Lower leg skin (tissue), 4 donors: ENCODE measurements at regions not wholly inside any gene's neighbourhood (a gene's known extent, or its start where the extent isn't known, plus 50 kb on each side); places are given as distances from the start of the nearest gene placed in this dataset.

Experiments used
- DNase-seq, 2 donors: peaks; one replicate each; pipeline ENCODE4 v3.0.0-alpha.2; 2019; ENCODE audit warnings: low spot score in 2 of 2
- H3K4me3 ChIP-seq: fragments of 200-600 bp; sonication (generic); 2 replicates; pipeline ENCODE4 v1.5.1; 2017; ENCODE audit warnings: mild to moderate bottlenecking, low read depth; ENCODE audit not compliant: poor library complexity, severe bottlenecking
- POLR2A ChIP-seq, 2 donors: fragments of 450-650 bp; IDR thresholded peaks; one replicate each; pipeline ENCODE4 v1.6.1; 2016 to 2017; ENCODE audit warnings: antibody characterized with exemption in 2 of 2, mild to moderate bottlenecking in 1 of 2, moderate library complexity in 1 of 2
- WGBS, 2 donors: methylation state at CpG; one replicate each; pipeline ENCODE4 v1.1.5; 2018; 5-methylcytosine and 5-hydroxymethylcytosine counted together
- intact Hi-C: fragments of 100-400 bp; cut with DNase I; formaldehyde crosslinking; loops from one replicate; pipeline ENCODE4 v1.15.0; 2023; ENCODE audit warnings: low total_unique reads
- TF ChIP-seq, protein P1 (sequence below), 3 donors: fragments of 450-650 bp; IDR thresholded peaks; one replicate each; pipeline ENCODE4 v1.5.1; 2016; ENCODE audit warnings: antibody characterized with exemption in 3 of 3, mild to moderate bottlenecking in 3 of 3, moderate library complexity in 2 of 3

- intact Hi-C loops = no loop called here
- H3K4me3 ChIP-seq = no peak overlapping the region
- TF ChIP-seq, protein P1, sequence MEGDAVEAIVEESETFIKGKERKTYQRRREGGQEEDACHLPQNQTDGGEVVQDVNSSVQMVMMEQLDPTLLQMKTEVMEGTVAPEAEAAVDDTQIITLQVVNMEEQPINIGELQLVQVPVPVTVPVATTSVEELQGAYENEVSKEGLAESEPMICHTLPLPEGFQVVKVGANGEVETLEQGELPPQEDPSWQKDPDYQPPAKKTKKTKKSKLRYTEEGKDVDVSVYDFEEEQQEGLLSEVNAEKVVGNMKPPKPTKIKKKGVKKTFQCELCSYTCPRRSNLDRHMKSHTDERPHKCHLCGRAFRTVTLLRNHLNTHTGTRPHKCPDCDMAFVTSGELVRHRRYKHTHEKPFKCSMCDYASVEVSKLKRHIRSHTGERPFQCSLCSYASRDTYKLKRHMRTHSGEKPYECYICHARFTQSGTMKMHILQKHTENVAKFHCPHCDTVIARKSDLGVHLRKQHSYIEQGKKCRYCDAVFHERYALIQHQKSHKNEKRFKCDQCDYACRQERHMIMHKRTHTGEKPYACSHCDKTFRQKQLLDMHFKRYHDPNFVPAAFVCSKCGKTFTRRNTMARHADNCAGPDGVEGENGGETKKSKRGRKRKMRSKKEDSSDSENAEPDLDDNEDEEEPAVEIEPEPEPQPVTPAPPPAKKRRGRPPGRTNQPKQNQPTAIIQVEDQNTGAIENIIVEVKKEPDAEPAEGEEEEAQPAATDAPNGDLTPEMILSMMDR (IDR thresholded peaks at IDR 0.05) = no peak
- TF ChIP-seq POLR2A (IDR thresholded peaks at IDR 0.05) = no peak
- 65 to 69% methylated on average over 3 of the region's 3 CpGs for WGBS, 2 donors
- no peak for DNase-seq
These were observed 132.0 kb upstream of the WWC1 start for GRCh38 chr5:168159425-168159824.

DNA sequence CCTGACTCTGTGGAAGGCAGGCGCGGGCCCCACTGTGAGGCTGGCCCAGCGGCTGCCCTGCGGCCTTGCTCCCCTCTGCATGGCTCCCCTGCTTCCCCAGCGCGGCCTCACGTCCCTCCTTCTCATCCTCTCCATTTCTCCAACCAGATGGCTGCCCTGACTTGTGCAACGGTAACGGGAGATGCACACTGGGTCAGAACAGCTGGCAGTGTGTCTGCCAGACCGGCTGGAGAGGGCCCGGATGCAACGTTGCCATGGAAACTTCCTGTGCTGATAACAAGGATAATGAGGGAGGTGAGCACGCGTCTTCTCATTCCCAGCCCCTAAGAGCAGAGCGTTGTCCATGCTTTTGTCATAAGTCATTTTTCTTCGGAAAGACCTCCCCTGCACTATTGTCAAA lies 129.0 kb upstream of the WWC1 start:
- 75 to 78% methylated on average over 16 of the region's 16 CpGs for WGBS, 2 donors
- intact Hi-C loops = no loop called here
- TF ChIP-seq POLR2A (IDR thresholded peaks at IDR 0.05) = no peak
- TF ChIP-seq, protein P1 (IDR thresholded peaks at IDR 0.05) = no peak
- H3K4me3 ChIP-seq = no peak overlapping the region
- DNase-seq = no peak

GRCh38 chr5:168163966-168164365 lies 127.5 kb upstream of the WWC1 start:
- DNase-seq = no peak
- 84 to 86% methylated on average over 3 of the region's 3 CpGs for WGBS, 2 donors

DNA sequence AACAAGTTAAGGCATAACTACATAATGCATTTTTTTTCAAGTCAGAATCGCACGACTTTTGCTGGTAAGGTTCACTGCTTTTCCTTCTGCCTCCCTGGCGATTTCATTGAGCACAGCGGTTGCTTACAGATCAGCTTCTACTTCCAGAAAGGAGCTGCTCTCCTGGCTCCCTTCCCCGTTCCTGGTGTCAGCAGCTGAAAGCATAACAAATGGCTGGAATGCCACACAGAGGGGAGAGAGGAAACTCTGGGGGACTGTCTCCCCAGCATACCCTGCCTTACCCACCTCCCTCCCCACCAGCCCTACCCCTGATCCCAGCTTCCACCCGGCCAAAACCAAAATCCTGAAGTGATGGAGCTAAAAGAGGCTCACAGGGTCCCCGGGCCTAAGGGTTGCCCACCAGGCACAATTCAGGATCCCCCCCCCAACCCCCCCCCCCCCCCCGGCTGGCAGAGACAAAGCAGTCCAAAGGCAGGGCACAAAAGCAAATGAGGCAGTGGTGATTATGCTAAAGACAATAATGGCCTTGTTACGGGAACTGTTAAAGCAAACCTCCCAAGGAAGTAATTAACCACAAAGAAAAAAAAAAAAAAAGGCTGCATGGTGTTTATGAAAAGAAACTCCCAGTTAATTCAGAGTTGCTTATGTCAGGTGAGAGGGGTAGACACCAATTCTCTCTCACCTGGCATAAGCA lies 126.1 kb upstream of the WWC1 start:
- no peak for DNase-seq
- intact Hi-C loops = no loop called here
- 32 to 38% methylated on average over 8 to 9 of the region's 9 CpGs for WGBS, 2 donors
- no peak for TF ChIP-seq POLR2A (IDR thresholded peaks at IDR 0.05)
- TF ChIP-seq, protein P1 (IDR thresholded peaks at IDR 0.05) = no peak
- H3K4me3 ChIP-seq = no peak overlapping the region

More at GRCh38 chr5:168163966-168164365, 127.5 kb upstream of the WWC1 start:
- H3K4me3 ChIP-seq = no peak overlapping the region
- intact Hi-C loops = no loop called here
- TF ChIP-seq, protein P1 (IDR thresholded peaks at IDR 0.05) = no peak
- TF ChIP-seq POLR2A (IDR thresholded peaks at IDR 0.05) = no peak

GRCh38 chr5:168165977-168166376 lies 125.5 kb upstream of the WWC1 start:
- no peak overlapping the region for H3K4me3 ChIP-seq
- TF ChIP-seq POLR2A (IDR thresholded peaks at IDR 0.05) = no peak
- TF ChIP-seq, protein P1 (IDR thresholded peaks at IDR 0.05) = no peak
- intact Hi-C loops = no loop called here
- WGBS, 2 donors = 41 to 55% methylated on average over 5 of the region's 5 CpGs
- DNase-seq = no peak

DNA sequence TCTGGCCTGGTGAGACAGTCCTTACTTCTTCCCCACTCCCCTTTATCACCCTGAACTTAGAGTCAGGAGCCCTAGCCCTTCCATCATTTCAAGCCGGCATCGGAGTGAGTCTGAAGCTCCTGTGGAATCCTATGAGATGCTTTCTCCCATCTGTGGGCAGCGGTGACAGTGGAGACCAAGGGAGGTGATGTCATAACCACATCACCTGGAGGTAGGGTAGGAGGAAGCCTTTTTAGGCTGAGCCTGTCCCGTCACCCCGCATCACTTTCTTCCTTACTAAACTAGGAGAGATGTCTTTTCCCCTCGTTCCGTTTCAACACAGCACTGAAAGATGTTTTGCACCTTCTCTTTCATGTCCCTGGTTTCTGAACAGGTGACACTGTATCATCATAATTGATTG lies 124.1 kb upstream of the WWC1 start:
- no peak overlapping the region for H3K4me3 ChIP-seq
- WGBS, 2 donors = 83 to 95% methylated on average over 7 of the region's 7 CpGs
- TF ChIP-seq, protein P1 (IDR thresholded peaks at IDR 0.05) = no peak
- TF ChIP-seq POLR2A (IDR thresholded peaks at IDR 0.05) = no peak
- no peak for DNase-seq
- intact Hi-C loops = no loop called here
